ENCODE measurements at regions not wholly inside any gene's neighbourhood (a gene's known extent, or its start where the extent isn't known, plus 50 kb on each side); places are given as distances from the start of the nearest gene placed in this dataset.

- no peak for TF ChIP-seq RARB (CRISPR knock-in tag; IDR thresholded peaks at IDR 0.05)
- no peak for TF ChIP-seq GLIS3 (CRISPR knock-in tag; IDR thresholded peaks at IDR 0.05)
- no peak for TF ChIP-seq ARNTL (CRISPR knock-in tag; IDR thresholded peaks at IDR 0.05; ENCODE audit: borderline replicate concordance, low read depth)
- TF ChIP-seq POU6F1 (CRISPR knock-in tag; IDR thresholded peaks at IDR 0.05; ENCODE audit: borderline replicate concordance, low read depth), result no peak
- no peak for TF ChIP-seq OSR1 (CRISPR knock-in tag; IDR thresholded peaks at IDR 0.05)
- TF ChIP-seq ESRRG (CRISPR knock-in tag; IDR thresholded peaks at IDR 0.05), result no peak
- no peak for TF ChIP-seq SNAI2 (CRISPR knock-in tag; IDR thresholded peaks at IDR 0.05)
- TF ChIP-seq ZNF565 (CRISPR knock-in tag; conservative IDR thresholded peaks at IDR 0.05; ENCODE audit: low read depth), result no peak
- no peak for TF ChIP-seq ZNF70 (CRISPR knock-in tag; IDR thresholded peaks at IDR 0.05)
- TF ChIP-seq TSHZ2 (CRISPR knock-in tag; IDR thresholded peaks at IDR 0.05), result no peak
- no peak for TF ChIP-seq ZFP30 (CRISPR knock-in tag; IDR thresholded peaks at IDR 0.05)
Measured at GRCh38 chr4:45186249-45186648, 459.9 kb upstream of the GNPDA2 start.

GRCh38 chr4:45183905-45184304 lies 457.5 kb upstream of the GNPDA2 start:
- ATAC-seq, result no peak
- TF ChIP-seq RARB (CRISPR knock-in tag; IDR thresholded peaks at IDR 0.05) (no peak), BACH2 (CRISPR knock-in tag; IDR thresholded peaks at IDR 0.05; ENCODE audit: borderline replicate concordance) (no peak), ZFP30 (CRISPR knock-in tag; IDR thresholded peaks at IDR 0.05) (no peak), PATZ1 (CRISPR knock-in tag; IDR thresholded peaks at IDR 0.05; ENCODE audit: borderline replicate concordance) (no peak), PPARA (CRISPR knock-in tag; IDR thresholded peaks at IDR 0.05; ENCODE audit: borderline replicate concordance) (no peak), TSHZ2 (CRISPR knock-in tag; IDR thresholded peaks at IDR 0.05) (no peak), ZC3H10 (CRISPR knock-in tag; IDR thresholded peaks at IDR 0.05) (no peak), ESRRG (CRISPR knock-in tag; IDR thresholded peaks at IDR 0.05) (no peak), ZNF565 (CRISPR knock-in tag; conservative IDR thresholded peaks at IDR 0.05; ENCODE audit: low read depth) (no peak), OSR1 (CRISPR knock-in tag; IDR thresholded peaks at IDR 0.05) (no peak), ARNTL (CRISPR knock-in tag; IDR thresholded peaks at IDR 0.05; ENCODE audit: borderline replicate concordance, low read depth) (no peak)

More at GRCh38 chr4:45186249-45186648, 459.9 kb upstream of the GNPDA2 start:
- no peak for ATAC-seq

GRCh38 chr4:45172636-45173035 lies 446.3 kb upstream of the GNPDA2 start:
- no peak for TF ChIP-seq POU6F1 (CRISPR knock-in tag; IDR thresholded peaks at IDR 0.05; ENCODE audit: borderline replicate concordance, low read depth)
- TF ChIP-seq RARB (CRISPR knock-in tag; IDR thresholded peaks at IDR 0.05), result no peak
- no peak for TF ChIP-seq SNAI2 (CRISPR knock-in tag; IDR thresholded peaks at IDR 0.05)
- TF ChIP-seq BACH2 (CRISPR knock-in tag; IDR thresholded peaks at IDR 0.05; ENCODE audit: borderline replicate concordance), result no peak
- TF ChIP-seq CREB5 (CRISPR knock-in tag; IDR thresholded peaks at IDR 0.05; ENCODE audit: low read depth), result no peak
- no peak for TF ChIP-seq ZNF8 (CRISPR knock-in tag; IDR thresholded peaks at IDR 0.05)
- no peak for TF ChIP-seq TSHZ2 (CRISPR knock-in tag; IDR thresholded peaks at IDR 0.05)
- TF ChIP-seq CSDC2 (CRISPR knock-in tag; IDR thresholded peaks at IDR 0.05), result no peak
- TF ChIP-seq PATZ1 (CRISPR knock-in tag; IDR thresholded peaks at IDR 0.05; ENCODE audit: borderline replicate concordance), result no peak
- no peak for TF ChIP-seq PPARA (CRISPR knock-in tag; IDR thresholded peaks at IDR 0.05; ENCODE audit: borderline replicate concordance)
- no peak for ATAC-seq

Data from SK-N-SH treated with all-trans-retinoic acid at 6 μM for 48 hours (cell line).